Activated B cell treated with CpG ODN at 0.5 μM for 24 hours (primary cell): ENCODE measurements at regions not wholly inside any gene's neighbourhood (a gene's known extent, or its start where the extent isn't known, plus 50 kb on each side); places are given as distances from the start of the nearest gene placed in this dataset.

Experiments used
- ATAC-seq: fragments of 200-7000 bp; cut with Tn5 transposase; one replicate; pipeline ENCODE4 v1.10.0; 2021; ENCODE audit warnings: low read depth, mild to moderate bottlenecking, moderate library complexity
- CTCF ChIA-PET: fragments of 350-600 bp; sonication (Branson Sonifier 250); formaldehyde crosslinking; loops from one replicate; lab custom pipeline; 2021; ENCODE audit warnings: antibody characterized with exemption; lab: Charles Lee
- POLR2A ChIA-PET: fragments of 350-600 bp; sonication (Branson Sonifier 250); formaldehyde crosslinking; loops from one replicate; lab custom pipeline; 2021; ENCODE audit warnings: antibody characterized with exemption; lab: Charles Lee
- DNase-seq: peaks from one replicate; pipeline ENCODE4 v3.0.0; 2022
- H3K27ac Mint-ChIP-seq: one replicate; pipeline ENCODE4 v1.8.0; 2020; ENCODE audit warnings: mixed read lengths
- H3K27me3 Mint-ChIP-seq: one replicate; pipeline ENCODE4 v1.8.0; 2021; ENCODE audit warnings: mixed read lengths
- H3K36me3 Mint-ChIP-seq: one replicate; pipeline ENCODE4 v1.8.0; 2021; ENCODE audit warnings: low read depth, mixed read lengths
- H3K4me1 Mint-ChIP-seq: one replicate; pipeline ENCODE4 v1.8.0; 2021; ENCODE audit warnings: mixed read lengths
- H3K4me3 Mint-ChIP-seq: one replicate; pipeline ENCODE4 v1.8.0; 2020; ENCODE audit warnings: mild to moderate bottlenecking, mixed read lengths
- H3K9me3 Mint-ChIP-seq: one replicate; pipeline ENCODE4 v1.8.0; 2020; ENCODE audit warnings: mixed read lengths
- CTCF ChIP-seq: fragments of 200-600 bp; IDR thresholded peaks from one replicate; pipeline ENCODE4 v1.8.0; 2022; ENCODE audit warnings: antibody characterized with exemption, mild to moderate bottlenecking
- intact Hi-C: fragments of 100-400 bp; cut with micrococcal nuclease; formaldehyde crosslinking; loops from one replicate; pipeline ENCODE4 v1.15.1; 2024

GRCh38 chr18:40583671-40584070 lies 1371.4 kb upstream of the PIK3C3 start:
- no peaks in the 10 kb centered on the region for H3K4me1 Mint-ChIP-seq
- ChIA-PET POLR2A (no interaction called here), CTCF (no interaction called here)
- no peak for DNase-seq
- intact Hi-C loops: no loop called here
- no peak overlapping the region for H3K4me3 Mint-ChIP-seq
- H3K27ac Mint-ChIP-seq: no peak overlapping the region
- no peak for ATAC-seq
- H3K36me3 Mint-ChIP-seq: no peaks in the 10 kb centered on the region
- H3K9me3 Mint-ChIP-seq: no peaks in the 10 kb centered on the region
- no peak for TF ChIP-seq CTCF
- no peaks in the 10 kb centered on the region for H3K27me3 Mint-ChIP-seq

GRCh38 chr18:40582105-40582504 lies 1372.9 kb upstream of the PIK3C3 start:
- ChIA-PET CTCF (no interaction called here), POLR2A (no interaction called here)
- ATAC-seq (no peak), DNase-seq (no peak)
- no peak overlapping the region for H3K27ac Mint-ChIP-seq
- no peak for TF ChIP-seq CTCF
- H3K9me3 Mint-ChIP-seq: no peaks in the 10 kb centered on the region
- intact Hi-C loops: no loop called here
- no peak overlapping the region for H3K4me3 Mint-ChIP-seq
- no peaks in the 10 kb centered on the region for H3K27me3 Mint-ChIP-seq
- no peaks in the 10 kb centered on the region for H3K4me1 Mint-ChIP-seq
- no peaks in the 10 kb centered on the region for H3K36me3 Mint-ChIP-seq

GRCh38 chr18:40577981-40578365 lies 1377.1 kb upstream of the PIK3C3 start:
- Mint-ChIP-seq H3K4me3 (no peak overlapping the region), H3K27ac (no peak overlapping the region), H3K36me3 (no peaks in the 10 kb centered on the region), H3K27me3 (no peaks in the 10 kb centered on the region), H3K4me1 (no peaks in the 10 kb centered on the region), H3K9me3 (no peaks in the 10 kb centered on the region)
- ATAC-seq: no peak
- POLR2A ChIA-PET: no interaction called here
- CTCF ChIA-PET: no interaction called here
- no peak for DNase-seq
- intact Hi-C loops: no loop called here
- no peak for TF ChIP-seq CTCF

GRCh38 chr18:40577239-40577980 lies 1377.6 kb upstream of the PIK3C3 start:
- ChIA-PET CTCF (no interaction called here), POLR2A (no interaction called here)
- no peaks in the 10 kb centered on the region for H3K27me3 Mint-ChIP-seq
- no peaks in the 10 kb centered on the region for H3K4me1 Mint-ChIP-seq
- H3K27ac Mint-ChIP-seq: no peak overlapping the region
- no peaks in the 10 kb centered on the region for H3K36me3 Mint-ChIP-seq
- H3K9me3 Mint-ChIP-seq: no peaks in the 10 kb centered on the region
- TF ChIP-seq CTCF: no peak
- intact Hi-C loops: no loop called here
- ATAC-seq: no peak
- DNase-seq: no peak
- H3K4me3 Mint-ChIP-seq: no peak overlapping the region

- TF ChIP-seq CTCF: no peak
- no peak overlapping the region for H3K4me3 Mint-ChIP-seq
- no peaks in the 10 kb centered on the region for H3K4me1 Mint-ChIP-seq
- H3K9me3 Mint-ChIP-seq: no peaks in the 10 kb centered on the region
- H3K27ac Mint-ChIP-seq: no peak overlapping the region
- POLR2A ChIA-PET: no interaction called here
- ATAC-seq (no peak), DNase-seq (no peak)
- CTCF ChIA-PET: no interaction called here
- no peaks in the 10 kb centered on the region for H3K36me3 Mint-ChIP-seq
- intact Hi-C loops: no loop called here
- no peaks in the 10 kb centered on the region for H3K27me3 Mint-ChIP-seq
Measured at GRCh38 chr18:40576507-40577115, 1378.4 kb upstream of the PIK3C3 start.
